Liver (tissue), 8 donors: ENCODE measurements at regions not wholly inside any gene's neighbourhood (a gene's known extent, or its start where the extent isn't known, plus 50 kb on each side); places are given as distances from the start of the nearest gene placed in this dataset.

Experiments used
- DNase-seq: peaks from one replicate; pipeline ENCODE4 v3.0.0-alpha.2; 2017; ENCODE audit warnings: low spot score
- H3K27ac ChIP-seq, 2 donors: one replicate each; pipeline ENCODE4 v1.7.0; 2013; ENCODE audit warnings: inconsistent platforms in 2 of 2, low read length in 2 of 2, control low read depth in 1 of 2, low read depth in 1 of 2, mild to moderate bottlenecking in 1 of 2
- H3K27me3 ChIP-seq, 4 donors: one replicate each; pipeline versions ENCODE4 v1.6.1 to v1.7.0; 2013; ENCODE audit warnings: low read length in 3 of 4, inconsistent platforms in 1 of 4, mild to moderate bottlenecking in 1 of 4, moderate library complexity in 1 of 4; ENCODE audit not compliant: control insufficient read depth in 4 of 4, insufficient read depth in 4 of 4
- H3K36me3 ChIP-seq, 4 donors: one replicate each; pipeline versions ENCODE4 v1.6.1 to v1.7.0; 2013; ENCODE audit warnings: low read length in 3 of 4, mild to moderate bottlenecking in 3 of 4, low read depth in 1 of 4, moderate library complexity in 1 of 4; ENCODE audit not compliant: control insufficient read depth in 4 of 4, insufficient read depth in 3 of 4
- H3K4me1 ChIP-seq, 4 donors: one replicate each; pipeline versions ENCODE4 v1.6.1 to v1.7.0; 2013; ENCODE audit warnings: low read length in 3 of 4, mild to moderate bottlenecking in 3 of 4, moderate library complexity in 1 of 4; ENCODE audit not compliant: control insufficient read depth in 4 of 4, insufficient read depth in 4 of 4
- H3K4me3 ChIP-seq, 3 donors: one replicate each; pipeline versions ENCODE4 v1.6.1 to v1.7.0; 2013; ENCODE audit warnings: low read length in 3 of 3, control low read depth in 1 of 3, low read depth in 1 of 3, mild to moderate bottlenecking in 1 of 3
- H3K9ac ChIP-seq, 2 donors: one replicate each; pipeline ENCODE4 v1.7.0; 2013; ENCODE audit warnings: low read length in 2 of 2, mild to moderate bottlenecking in 2 of 2, moderate library complexity in 2 of 2, control low read depth in 1 of 2, low read depth in 1 of 2
- H3K9me3 ChIP-seq, 4 donors: one replicate each; pipeline versions ENCODE4 v1.6.1 to v1.7.0; 2013; ENCODE audit warnings: low read length in 3 of 4; ENCODE audit not compliant: control insufficient read depth in 4 of 4
- ATF3 ChIP-seq: IDR thresholded peaks from 2 replicates; pipeline ENCODE4 v1.6.1; 2016; ENCODE audit warnings: antibody characterized with exemption
- CTCF ChIP-seq: fragments of 150-350 bp; IDR thresholded peaks from 2 replicates; pipeline ENCODE4 v1.5.1; 2017; ENCODE audit warnings: improper control_type of control experiment, low read depth, low read length; ENCODE audit not compliant: missing input control
- EGR1 ChIP-seq, 2 donors: IDR thresholded peaks; 2 replicates each; pipeline ENCODE4 v1.6.1; 2016 to 2018; ENCODE audit warnings: antibody characterized with exemption in 2 of 2, low read depth in 2 of 2
- FOXA1 ChIP-seq: IDR thresholded peaks from 2 replicates; pipeline ENCODE4 v1.6.1; 2016; ENCODE audit warnings: antibody characterized with exemption
- FOXA2 ChIP-seq: IDR thresholded peaks from 2 replicates; pipeline ENCODE4 v1.6.1; 2016; ENCODE audit warnings: antibody characterized with exemption
- GABPA ChIP-seq, 2 donors: IDR thresholded peaks in 1 of 2; conservative IDR thresholded peaks in 1 of 2; 2 replicates each; pipeline ENCODE4 v1.6.1; 2016; ENCODE audit warnings: antibody characterized with exemption in 2 of 2, mild to moderate bottlenecking in 1 of 2, moderate library complexity in 1 of 2
- HNF4G ChIP-seq: IDR thresholded peaks from 2 replicates; pipeline ENCODE4 v1.6.1; 2016; ENCODE audit warnings: antibody characterized with exemption
- JUND ChIP-seq, 2 donors: IDR thresholded peaks; 2 replicates each; pipeline ENCODE4 v1.6.1; 2016; ENCODE audit warnings: antibody characterized with exemption in 2 of 2
- MAX ChIP-seq: IDR thresholded peaks from 2 replicates; pipeline ENCODE4 v1.6.1; 2016; ENCODE audit warnings: antibody characterized with exemption
- NR2F2 ChIP-seq: IDR thresholded peaks from 2 replicates; pipeline ENCODE4 v1.6.1; 2016; ENCODE audit warnings: antibody characterized with exemption
- RAD21 ChIP-seq, 2 donors: IDR thresholded peaks; 2 replicates each; pipeline ENCODE4 v1.6.1; 2016; ENCODE audit warnings: antibody characterized with exemption in 2 of 2, mild to moderate bottlenecking in 2 of 2
- REST ChIP-seq: IDR thresholded peaks from 2 replicates; pipeline ENCODE4 v1.6.1; 2016; ENCODE audit warnings: antibody characterized with exemption, mild to moderate bottlenecking
- RXRA ChIP-seq, 2 donors: IDR thresholded peaks; 2 replicates each; pipeline ENCODE4 v1.6.1; 2017 to 2018; ENCODE audit warnings: antibody characterized with exemption in 2 of 2, mild to moderate bottlenecking in 1 of 2
- SP1 ChIP-seq: IDR thresholded peaks from 2 replicates; pipeline ENCODE4 v1.6.1; 2018; ENCODE audit warnings: antibody characterized with exemption, mild to moderate bottlenecking
- TAF1 ChIP-seq: conservative IDR thresholded peaks from 2 replicates; pipeline ENCODE4 v1.6.1; 2016; ENCODE audit warnings: antibody characterized with exemption, mild to moderate bottlenecking
- YY1 ChIP-seq: IDR thresholded peaks from 2 replicates; pipeline ENCODE4 v1.6.1; 2016; ENCODE audit warnings: antibody characterized with exemption, mild to moderate bottlenecking
- ZBTB33 ChIP-seq: IDR thresholded peaks from 2 replicates; pipeline ENCODE4 v1.6.1; 2016; ENCODE audit warnings: antibody characterized with exemption
- WGBS: extraction: QIAGEN DNeasy Blood & Tissue Kit; methylation state at CpG from one replicate; pipeline ENCODE4 v1.1.7; 2013; 5-methylcytosine and 5-hydroxymethylcytosine counted together
- donor health status: healthy.
- donor health status: healthy.
- donor health status: healthy.
- donor health status: healthy.
- donor health status: healthy.

- Histone ChIP-seq H3K27ac (no peak overlapping the region), H3K4me1 (peaks cover 0 to 9% (median 6%) of the 10 kb centered on the region in 4 donors)
- WGBS, result 88% methylated on average over 7 of the region's 7 CpGs
These were observed 110.4 kb upstream of the MBNL2 start for GRCh38 chr13:97111756-97112155.

More at GRCh38 chr13:97111756-97112155, 110.4 kb upstream of the MBNL2 start:
- DNase-seq, result no peak
- Histone ChIP-seq H3K9ac (no peak overlapping the region), H3K9me3 (no peaks in the 10 kb centered on the region), H3K4me3 (no peak overlapping the region), H3K36me3 (no peaks in the 10 kb centered on the region), H3K27me3 (no peaks in the 10 kb centered on the region)
- no peak for TF ChIP-seq FOXA2
- no peak for TF ChIP-seq ATF3
- TF ChIP-seq NR2F2, result no peak
- no peak for TF ChIP-seq ZBTB33
- TF ChIP-seq MAX, result no peak
- TF ChIP-seq CTCF, result no peak
- TF ChIP-seq SP1, result no peak
- no peak for TF ChIP-seq RAD21 (IDR thresholded peaks at IDR 0.05)
- no peak for TF ChIP-seq FOXA1
- no peak for TF ChIP-seq JUND (IDR thresholded peaks at IDR 0.05)
- no peak for TF ChIP-seq TAF1
- no peak for TF ChIP-seq GABPA (IDR thresholded peaks at IDR 0.05 in 1 of 2, conservative IDR thresholded peaks at IDR 0.05 in 1 of 2)
- no peak for TF ChIP-seq REST
- no peak for TF ChIP-seq EGR1 (IDR thresholded peaks at IDR 0.05; ENCODE audit: low read depth in 2 of 2)
- no peak for TF ChIP-seq YY1
- no peak for TF ChIP-seq RXRA (IDR thresholded peaks at IDR 0.05)
- TF ChIP-seq HNF4G, result no peak
